OCI-M2 (cell line): ENCODE measurements at regions not wholly inside any gene's neighbourhood (a gene's known extent, or its start where the extent isn't known, plus 50 kb on each side); places are given as distances from the start of the nearest gene placed in this dataset.

Source experiments
- DNase-seq: peaks from one replicate; lab custom pipeline; 2025; ENCODE audit not compliant: unreplicated experiment; lab: John Stamatoyannopoulos, UW

DNA sequence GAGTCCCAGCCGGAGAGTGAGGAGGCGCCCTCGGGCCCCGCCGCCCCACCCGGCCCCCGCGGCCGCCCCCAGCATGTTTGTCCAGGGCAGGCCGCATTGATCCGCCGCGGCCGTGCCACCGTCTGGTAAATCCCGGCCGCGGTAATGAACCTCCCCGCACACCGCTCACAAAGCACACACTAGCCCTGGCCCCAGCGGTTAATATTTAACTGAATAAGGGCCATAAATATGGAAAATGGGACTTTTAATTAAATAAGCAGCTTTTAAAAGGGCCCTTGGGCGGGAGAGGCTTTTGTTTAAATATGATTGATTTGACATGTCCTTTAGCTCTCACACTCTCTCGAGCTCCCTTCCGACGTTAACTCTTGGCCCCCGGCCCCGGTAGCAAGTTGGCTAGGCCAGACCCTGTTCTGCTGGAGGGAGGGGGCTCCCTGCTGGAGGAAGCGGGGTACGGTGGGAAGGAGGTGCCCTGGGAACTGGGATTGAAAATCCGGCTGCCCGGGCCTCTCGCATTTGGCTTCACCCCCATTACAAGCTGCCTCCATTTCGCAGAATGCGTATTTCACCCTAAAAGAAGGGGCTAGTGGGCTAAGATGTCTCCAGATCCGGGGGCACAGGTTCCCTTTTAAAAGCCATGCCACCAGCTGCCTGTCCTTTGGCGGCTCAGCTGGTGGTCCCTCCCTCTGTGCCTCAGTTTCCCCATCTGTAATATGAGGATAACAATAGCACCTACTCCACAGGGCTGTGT is 199.8 kb downstream of the RBM19 start:
- no peak for DNase-seq

DNA sequence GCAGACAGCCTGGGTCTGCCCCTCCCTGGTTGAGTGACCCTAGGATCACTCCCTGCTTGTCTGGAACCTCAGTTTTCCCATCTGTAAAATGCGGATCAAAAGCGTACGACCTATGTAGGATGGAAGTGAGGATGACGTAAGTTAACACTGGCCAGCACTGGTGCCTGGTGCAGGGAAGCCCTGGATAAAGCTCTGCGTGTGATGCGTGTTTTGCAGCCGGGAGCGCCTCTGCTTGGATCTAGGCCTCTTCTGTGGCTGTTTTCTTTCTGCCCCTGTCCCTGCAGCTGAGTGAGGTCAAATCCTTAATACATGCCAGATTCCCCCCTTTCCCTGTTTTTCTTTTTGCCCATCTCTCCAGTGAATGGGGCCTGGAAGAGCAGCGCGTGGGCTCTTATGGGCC is 201.5 kb downstream of the RBM19 start:
- no peak for DNase-seq

DNA sequence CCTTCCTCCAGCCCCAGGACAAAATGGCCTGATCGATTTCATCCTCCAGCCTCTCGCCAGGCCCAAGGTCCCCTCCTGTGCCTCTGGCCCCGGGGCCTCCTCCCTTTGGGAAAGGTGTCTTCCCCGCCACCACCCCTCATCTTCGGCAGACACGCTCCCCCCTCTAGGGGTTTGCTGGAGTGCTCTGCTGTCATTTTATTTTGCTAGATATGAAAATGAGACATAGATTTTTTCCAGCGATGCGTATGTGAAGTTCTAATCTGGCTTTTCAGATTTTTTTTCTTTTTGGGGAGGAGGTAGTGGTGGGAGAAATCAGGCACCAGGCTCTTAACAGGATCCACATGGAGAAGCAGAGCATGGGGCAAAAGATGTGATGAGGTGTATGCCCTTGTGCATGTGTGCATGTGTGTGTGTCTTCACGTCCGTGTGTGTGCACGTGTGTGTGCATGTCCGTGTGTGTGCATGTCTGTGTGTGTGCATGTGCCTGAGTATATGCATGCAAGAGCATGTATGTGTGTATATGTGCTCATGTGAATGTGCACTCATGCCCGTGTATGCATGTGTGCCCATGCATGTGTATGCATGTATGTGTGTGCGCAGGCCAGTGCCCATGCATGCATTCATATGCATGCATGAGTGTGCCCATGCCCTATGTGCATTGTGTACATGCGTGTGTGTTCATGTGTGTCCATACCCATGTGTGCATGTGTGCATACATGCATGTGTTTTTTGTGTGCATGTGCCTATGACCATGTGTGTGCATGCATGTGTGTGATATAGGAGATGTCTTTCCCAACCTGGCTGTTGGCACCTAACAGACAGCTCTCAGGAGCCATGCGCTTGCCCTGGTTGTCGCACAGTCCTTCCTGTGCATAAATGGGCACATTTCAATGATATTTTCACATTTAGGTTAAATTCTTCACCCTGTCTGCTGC is 203.0 kb downstream of the RBM19 start:
- no peak for DNase-seq

DNA sequence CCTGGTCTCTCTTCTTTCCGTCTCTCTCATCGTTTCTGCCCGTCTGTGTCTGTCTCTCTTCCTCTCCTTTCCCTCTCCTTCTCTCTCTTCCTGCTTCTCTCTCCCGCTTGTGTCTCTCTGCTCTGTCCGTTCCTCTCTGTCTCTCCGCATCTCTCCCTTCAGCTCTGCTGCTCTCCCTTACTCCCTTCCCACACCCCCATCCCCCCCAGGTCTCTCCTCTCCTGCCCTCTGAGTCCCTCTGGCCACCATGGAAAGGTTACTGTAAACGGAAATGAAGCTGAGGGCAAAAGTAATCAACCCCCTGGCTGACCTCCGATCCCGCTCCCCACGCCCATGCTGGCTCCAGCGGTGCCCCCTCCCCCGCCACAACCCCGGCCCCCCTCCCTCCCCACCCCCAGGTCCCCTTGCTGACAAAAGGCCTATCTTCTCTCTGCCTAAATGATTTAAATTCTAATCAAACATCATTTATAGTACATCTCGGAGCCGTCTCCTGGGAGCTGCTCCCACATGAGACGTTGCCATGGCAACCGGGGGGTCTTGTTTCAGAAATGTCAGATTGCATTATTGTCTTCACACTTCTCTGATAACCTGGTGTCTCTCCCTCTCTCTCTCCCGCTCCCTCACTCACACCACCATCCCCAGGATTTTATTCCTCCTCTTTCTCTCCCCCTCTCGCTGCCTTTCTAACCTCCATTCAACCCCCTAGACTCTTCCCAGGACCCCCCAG is 203.8 kb downstream of the RBM19 start:
- no peak for DNase-seq

DNA sequence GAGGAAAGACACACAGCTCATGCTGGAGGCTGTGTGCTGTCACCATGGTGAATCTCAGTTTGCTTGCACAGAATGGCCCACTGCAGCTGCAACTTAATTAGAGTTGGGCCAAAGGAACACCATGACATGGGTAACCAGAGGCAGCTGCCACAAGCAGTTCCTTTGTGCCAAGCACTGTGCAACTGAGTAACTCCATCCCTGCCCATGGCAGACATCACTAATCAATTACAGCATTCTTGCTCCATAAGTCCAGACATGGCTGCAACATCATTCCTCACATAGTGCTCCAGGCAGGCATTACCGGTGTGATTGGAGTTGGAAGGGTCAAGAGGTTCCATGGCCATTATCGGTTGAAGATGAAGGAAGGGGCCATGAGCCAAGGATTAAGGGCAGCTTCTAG is 207.0 kb downstream of the RBM19 start:
- DNase-seq, result no peak

DNA sequence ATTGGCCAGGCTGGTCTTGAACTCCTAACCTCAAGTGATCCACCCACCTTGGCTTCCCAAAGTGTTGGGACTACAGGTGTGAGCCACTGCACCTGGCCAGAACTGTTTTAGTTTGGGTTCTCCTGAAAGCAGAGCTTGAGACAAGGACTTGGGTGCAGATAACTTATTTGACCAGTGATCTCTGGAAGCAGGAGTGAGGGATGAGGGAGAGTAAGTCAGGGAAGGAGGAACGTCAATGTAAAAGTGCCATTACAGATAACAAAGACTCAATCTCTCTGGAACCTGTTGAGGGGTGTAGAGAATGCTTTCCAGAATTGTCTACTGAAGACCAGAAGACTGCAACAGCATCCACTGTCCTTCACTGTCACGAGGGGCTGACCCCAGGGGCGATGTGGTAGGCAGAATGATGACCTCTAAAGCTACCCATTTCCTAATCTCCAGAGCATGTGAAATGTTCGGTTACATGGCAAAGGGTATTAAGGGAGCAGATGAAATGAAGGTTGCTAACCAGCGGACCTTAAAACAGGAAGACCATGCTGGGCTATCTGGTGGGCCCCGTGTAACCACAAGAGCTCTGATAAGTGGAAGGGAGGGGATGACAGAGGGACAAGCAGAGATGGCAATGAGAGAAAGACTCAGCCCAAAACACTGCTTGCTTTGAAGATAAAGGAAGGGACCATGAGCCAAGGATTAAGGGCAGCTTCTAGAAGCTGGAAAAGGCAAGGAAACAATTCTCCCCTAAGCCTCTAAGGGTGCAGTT is 207.8 kb downstream of the RBM19 start:
- no peak for DNase-seq

DNA sequence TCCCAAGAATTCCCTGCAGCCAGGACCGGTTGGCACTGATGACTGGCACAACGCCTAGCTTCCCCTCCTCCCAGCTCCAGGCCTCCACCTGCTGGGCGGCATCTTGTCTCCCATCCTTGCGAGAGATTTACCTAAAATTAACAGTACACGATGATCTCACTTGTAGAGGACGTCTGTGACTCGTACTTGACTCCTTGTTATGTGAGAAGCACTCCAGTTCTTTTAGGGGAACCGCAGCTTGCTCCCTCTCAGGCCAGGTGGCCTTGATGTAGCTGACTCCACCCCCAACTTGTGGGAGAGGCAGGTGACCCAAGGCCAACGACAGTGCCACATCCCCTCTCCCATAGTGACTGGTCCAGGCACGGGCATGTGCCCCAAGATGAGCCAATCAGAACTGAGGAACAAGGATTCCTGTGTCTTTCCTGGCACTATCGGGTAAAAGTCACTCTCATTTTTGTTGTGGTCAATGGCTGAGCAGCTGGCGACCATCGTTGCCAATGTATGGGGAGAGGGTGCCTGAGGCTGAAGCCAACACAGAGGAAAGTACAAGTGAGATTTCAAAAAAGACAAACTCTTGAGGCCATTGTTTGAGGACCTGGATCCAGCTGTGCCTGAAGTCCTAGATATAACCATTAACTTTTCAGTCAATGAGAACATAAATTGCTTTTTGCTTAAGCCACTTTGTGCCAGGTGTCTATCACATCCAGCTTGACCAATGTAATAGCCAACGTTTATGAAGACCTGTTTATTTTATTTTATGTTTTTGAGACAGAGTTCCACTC is 208.7 kb downstream of the RBM19 start:
- DNase-seq, result no peak

DNA sequence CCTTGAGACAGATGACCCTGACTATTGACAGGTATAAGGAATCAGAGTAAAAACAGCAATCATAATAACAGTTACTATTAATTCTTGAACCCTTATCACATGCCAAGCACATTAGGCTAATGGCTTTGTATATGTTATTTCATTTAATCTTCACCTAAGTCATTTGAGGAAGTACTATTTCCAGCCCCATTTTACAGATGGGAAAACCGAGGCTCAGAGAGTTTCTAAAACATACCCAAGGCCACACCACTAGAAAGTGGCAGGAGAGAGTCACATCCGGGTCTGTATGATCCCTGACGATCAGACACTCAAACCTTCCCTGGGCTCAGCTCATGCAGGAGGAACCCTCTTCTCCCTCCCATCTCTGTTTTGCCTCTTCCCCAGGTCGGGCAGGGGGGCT is 209.5 kb downstream of the RBM19 start:
- no peak for DNase-seq

DNA sequence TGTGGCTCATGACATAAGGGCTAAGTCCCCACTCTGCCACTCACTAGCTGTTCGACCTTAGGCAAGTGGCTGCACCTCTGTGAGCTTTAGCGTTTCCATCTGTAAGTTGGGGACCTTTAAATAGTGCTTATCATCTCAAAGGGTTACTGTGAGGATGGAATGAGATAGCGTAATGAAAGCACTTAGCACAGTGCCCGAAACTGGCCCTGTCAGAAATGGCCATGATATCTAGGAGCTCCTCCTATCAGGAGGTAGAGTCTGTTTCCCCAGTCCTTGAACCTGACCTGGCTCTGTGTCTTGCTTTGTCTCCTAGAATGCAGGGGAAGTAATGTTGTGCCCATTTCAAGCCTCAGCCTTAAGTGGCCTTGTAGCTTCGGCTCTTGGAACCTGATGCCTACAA is 211.0 kb downstream of the RBM19 start:
- DNase-seq, result no peak

DNA sequence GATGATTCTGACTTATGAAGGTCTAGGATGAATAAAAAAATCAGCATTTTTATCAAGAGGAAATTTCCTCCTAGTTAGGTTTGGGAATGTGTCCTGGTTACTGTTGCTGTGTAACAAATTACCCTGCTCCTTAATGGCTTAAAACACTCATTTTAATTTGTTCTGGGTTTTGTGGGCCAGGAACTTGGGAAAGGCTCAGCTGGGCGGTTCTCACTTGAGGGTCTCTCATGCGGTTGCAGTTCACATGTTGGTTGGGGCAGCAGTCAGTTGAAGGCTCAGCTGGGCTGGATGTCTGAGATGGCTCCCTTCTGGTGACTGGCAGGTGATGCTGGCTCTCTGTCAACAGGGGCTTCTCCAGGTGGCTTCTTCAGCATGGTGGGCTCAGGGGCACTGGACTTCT is 214.6 kb downstream of the RBM19 start:
- DNase-seq, result no peak

DNA sequence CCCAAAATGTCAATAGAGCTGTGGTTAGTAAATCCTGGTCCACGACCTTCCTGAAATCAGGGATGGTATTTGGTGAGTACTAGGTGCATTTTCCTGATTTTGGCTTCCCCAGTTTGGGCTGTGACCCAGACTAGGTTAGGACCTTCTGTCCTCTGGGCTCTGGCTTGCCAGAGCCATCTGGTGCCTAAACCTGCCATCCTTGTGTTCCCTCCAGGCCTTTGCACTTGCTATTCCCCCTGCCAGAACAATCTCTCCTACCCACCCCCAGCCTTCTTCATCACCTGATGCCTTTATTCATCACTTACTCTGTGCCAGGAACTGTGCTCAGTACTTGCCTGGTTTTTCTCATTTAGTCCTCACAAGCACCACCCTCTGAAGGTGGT is 216.7 kb downstream of the RBM19 start:
- DNase-seq, result no peak

DNA sequence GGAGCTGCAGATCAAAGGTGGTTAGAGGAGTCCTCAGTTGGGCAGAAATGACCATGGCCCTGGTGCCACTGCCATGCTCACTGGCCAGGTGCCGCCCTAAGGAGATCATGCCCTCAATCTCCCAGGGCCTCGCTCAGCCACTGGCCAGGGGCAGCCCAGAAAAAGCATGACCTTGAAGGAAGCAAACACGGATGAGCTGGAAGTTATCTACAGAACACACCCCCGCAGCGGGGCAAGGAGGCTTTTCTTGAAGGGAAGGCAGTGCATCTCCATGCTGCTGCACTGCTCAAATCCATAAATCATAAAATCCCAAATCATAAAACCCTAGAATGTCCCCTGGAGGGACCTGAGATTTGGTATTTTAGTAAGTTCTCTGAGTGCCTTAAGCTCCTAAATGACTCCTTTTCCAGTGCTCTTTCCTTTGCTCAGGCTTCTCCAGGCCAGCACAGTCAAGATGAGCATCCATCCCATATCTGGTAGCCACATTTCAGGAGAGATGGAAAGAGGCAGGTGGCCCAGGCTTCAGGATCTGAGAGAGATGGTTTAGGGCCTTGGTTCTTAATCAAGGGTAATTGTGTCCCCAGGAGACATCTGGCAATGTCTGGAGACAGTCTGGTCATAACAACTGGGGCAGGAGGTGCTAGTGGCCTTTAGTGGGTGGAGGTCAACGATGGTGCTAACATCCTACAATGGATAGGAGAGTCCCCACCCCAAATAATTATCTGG is 217.3 kb downstream of the RBM19 start:
- DNase-seq, result no peak

DNA sequence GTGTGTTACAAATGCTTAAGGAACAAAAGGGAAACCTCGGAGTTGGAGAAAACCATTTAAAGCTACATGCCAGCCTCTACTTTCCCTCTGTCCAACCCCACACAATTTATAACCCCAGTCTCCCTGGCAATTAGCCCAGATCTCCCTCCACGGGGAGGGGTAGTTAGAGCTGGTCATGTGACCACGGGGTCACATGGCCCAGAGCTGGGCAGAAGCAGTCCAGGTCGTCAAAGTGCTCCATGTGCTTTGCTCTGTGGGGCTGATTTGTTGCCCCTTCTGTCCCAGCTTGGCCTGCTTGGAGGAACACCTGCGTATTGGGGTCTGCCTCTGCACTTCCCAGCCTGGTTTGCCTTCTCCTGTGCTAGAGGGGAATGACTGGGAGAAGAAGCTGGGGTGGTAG is 219.1 kb downstream of the RBM19 start:
- DNase-seq, result no peak

DNA sequence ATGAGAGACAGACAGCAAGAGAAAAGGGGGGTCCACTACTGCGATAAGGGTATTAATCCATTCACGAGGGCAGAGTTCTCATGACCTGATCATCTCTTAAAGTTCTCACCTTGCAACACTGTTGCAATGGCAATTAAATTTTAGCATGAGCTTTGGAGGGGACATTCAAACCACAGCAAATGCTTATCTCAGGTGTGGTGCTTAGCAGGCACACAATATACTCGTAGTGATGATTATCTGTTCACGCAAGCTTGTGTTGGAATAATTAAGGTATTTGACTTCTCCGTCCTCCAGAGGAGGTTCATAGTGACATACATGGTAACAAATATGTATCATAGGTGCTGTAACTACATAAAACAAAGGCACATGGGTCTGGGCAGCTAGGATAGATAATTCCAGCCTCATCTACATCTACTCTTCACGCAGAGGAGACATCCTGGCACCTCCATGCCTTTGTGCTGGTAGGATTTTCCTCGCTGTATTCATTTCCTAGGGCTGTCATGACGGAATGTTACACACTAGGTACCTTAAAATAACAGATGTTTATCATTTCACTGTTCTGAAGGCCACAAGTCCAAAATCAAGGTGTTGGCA is 221.2 kb downstream of the RBM19 start:
- no peak for DNase-seq

DNA sequence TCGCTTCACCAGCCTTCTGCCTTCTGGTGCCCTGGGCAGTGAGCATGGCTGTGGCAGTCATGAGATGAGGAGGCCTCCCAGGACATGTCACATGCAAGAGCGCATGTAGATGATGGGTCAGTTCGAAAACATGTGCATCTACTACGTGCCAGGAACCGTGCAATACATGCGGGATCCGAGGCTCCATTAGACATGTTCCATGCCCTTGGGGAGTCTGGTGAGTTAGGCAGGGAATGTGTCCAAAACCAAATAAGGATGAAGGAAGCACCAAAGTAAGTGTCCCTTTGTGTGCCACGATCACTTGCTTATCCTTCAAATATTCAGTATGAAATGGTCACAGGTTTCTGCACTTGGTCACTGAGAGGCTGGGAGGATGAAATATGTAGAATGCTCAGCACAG is 223.3 kb downstream of the RBM19 start:
- DNase-seq, result no peak

DNA sequence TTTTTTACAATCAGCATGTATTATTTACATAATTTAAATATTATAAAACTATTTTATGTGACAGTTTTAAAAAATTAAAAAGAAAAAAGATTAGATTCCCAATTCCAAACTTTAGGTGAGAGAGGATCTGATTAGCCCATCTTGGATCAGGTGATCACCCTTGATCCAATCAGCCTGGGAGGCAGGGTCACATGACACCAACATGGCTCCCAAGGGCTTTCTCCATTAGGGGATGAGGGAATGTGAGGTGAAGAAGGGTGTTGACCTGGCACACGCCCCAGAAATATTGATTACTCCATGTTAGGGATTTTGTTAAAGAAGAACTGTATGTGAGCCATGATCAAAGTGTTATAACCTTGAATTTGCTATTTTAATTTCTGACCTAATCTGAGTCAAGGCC is 225.4 kb downstream of the RBM19 start:
- no peak for DNase-seq

DNA sequence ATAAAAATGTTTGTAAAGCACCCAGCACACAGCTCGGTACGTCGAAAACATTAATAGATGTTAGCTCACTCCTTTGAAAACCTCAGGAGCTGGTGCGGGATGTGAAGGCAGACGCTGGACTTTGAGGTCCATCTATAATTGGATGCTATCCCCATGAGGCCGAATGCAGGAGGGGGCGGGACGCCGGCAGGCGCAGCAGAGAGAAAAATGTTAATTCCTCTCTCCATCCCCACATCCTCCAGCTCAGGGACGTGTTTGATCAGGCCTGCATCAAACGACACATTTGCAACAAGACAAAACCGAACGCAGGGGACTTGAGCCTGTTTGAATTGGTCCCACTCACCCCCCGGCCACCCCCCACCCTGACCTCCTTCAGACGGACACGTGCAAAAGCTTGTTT is 231.0 kb downstream of the RBM19 start:
- DNase-seq, result no peak

DNA sequence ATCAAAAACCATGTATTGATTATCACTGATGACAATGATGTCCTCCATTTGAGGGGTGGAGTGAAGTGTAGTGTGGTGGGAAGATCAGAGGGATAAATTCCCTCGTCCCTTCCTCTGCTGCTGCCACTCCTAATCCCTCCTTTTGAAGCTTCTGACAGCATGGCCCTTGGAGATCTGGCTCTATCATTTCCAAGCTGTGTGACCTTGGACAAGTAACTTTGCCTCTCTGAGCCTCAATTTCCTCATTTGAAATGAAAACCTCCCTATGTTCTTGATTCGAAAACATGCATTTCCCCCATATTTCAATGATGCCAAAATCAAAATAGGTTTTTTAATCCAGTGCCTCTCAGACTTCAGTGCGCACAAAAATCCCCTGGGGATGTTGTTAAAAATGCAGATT is 231.6 kb downstream of the RBM19 start:
- no peak for DNase-seq

DNA sequence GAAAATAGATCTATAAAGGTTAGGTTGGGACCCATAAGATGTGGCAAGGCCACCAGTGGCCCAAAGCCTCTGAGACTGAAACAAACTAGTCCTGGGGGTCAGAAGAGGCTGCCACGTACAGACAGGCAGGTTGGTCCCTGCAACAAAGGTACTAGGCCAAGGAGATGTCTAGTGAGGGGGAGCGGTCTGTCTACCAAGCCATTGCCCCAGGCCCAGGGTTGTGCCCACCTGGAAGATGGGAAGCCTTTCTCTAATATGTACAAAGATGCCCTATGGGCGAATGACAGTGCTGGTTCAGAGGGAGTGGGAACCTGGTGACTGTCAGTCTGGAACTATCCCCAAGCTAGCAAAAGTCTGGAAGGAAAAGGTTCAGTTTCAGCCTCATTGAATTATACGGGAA is 233.2 kb downstream of the RBM19 start:
- no peak for DNase-seq
